ENCODE measurements at regions not wholly inside any gene's neighbourhood (a gene's known extent, or its start where the extent isn't known, plus 50 kb on each side); places are given as distances from the start of the nearest gene placed in this dataset.

GRCh38 chr10:128865436-128866195 lies 601.4 kb upstream of the MGMT start:
- no peak for TF ChIP-seq EP300 (IDR thresholded peaks at IDR 0.05; ENCODE audit: low read depth in 2 of 2, low read length in 2 of 2)
- TF ChIP-seq EP300 (CRISPR knock-in tag; IDR thresholded peaks at IDR 0.05; ENCODE audit: borderline replicate concordance), result no peak
- TF ChIP-seq, protein P1, sequence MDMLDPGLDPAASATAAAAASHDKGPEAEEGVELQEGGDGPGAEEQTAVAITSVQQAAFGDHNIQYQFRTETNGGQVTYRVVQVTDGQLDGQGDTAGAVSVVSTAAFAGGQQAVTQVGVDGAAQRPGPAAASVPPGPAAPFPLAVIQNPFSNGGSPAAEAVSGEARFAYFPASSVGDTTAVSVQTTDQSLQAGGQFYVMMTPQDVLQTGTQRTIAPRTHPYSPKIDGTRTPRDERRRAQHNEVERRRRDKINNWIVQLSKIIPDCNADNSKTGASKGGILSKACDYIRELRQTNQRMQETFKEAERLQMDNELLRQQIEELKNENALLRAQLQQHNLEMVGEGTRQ (IDR thresholded peaks at IDR 0.05; ENCODE audit: low read depth, low read length), result no peak
- TF ChIP-seq, protein P1 (CRISPR knock-in tag; IDR thresholded peaks at IDR 0.05; ENCODE audit: borderline replicate concordance), result no peak
- TF ChIP-seq, protein P2, sequence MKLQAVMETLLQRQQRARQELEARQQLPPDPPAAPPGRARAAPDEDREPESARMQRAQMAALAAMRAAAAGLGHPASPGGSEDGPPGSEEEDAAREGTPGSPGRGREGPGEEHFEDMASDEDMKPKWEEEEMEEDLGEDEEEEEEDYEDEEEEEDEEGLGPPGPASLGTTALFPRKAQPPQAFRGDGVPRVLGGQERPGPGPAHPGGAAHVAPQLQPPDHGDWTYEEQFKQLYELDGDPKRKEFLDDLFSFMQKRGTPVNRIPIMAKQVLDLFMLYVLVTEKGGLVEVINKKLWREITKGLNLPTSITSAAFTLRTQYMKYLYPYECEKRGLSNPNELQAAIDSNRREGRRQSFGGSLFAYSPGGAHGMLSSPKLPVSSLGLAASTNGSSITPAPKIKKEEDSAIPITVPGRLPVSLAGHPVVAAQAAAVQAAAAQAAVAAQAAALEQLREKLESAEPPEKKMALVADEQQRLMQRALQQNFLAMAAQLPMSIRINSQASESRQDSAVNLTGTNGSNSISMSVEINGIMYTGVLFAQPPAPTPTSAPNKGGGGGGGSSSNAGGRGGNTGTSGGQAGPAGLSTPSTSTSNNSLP (IDR thresholded peaks at IDR 0.05; ENCODE audit: low read depth, low read length), result no peak
- TF ChIP-seq CTCF (CRISPR knock-in tag; IDR thresholded peaks at IDR 0.05), result no peak

Measured in HepG2 (cell line).